Ascending aorta (tissue), 2 donors: ENCODE measurements at regions not wholly inside any gene's neighbourhood (a gene's known extent, or its start where the extent isn't known, plus 50 kb on each side); places are given as distances from the start of the nearest gene placed in this dataset.

ENCODE experiments used
- DNase-seq, 2 donors: peaks; one replicate each; pipeline ENCODE4 v3.0.0-alpha.2; 2019; ENCODE audit warnings: low spot score in 2 of 2
- H3K27ac ChIP-seq, 2 donors: fragments of 200-600 bp; sonication (generic); one replicate each; pipeline ENCODE4 v1.5.1; 2016 to 2017; ENCODE audit warnings: mild to moderate bottlenecking in 1 of 2
- H3K27me3 ChIP-seq: fragments of 200-600 bp; sonication (generic); one replicate; pipeline ENCODE4 v1.5.1; 2017
- H3K36me3 ChIP-seq, 2 donors: fragments of 200-600 bp; sonication (generic); one replicate each; pipeline ENCODE4 v1.5.1; 2016
- H3K4me1 ChIP-seq, 2 donors: fragments of 200-600 bp; sonication (generic); one replicate each; pipeline ENCODE4 v1.5.1; 2016 to 2017; ENCODE audit warnings: mild to moderate bottlenecking in 1 of 2
- H3K4me3 ChIP-seq, 2 donors: fragments of 200-600 bp; sonication (generic); one replicate each; pipeline ENCODE4 v1.5.1; 2016 to 2017; ENCODE audit warnings: mild to moderate bottlenecking in 1 of 2
- H3K9me3 ChIP-seq, 2 donors: fragments of 200-600 bp; sonication (generic); one replicate each; pipeline ENCODE4 v1.5.1; 2016
- intact Hi-C: fragments of 100-400 bp; cut with DNase I; formaldehyde crosslinking; loops from one replicate; pipeline ENCODE4 v1.15.1; 2023
- TF ChIP-seq, protein P1 (sequence below), 3 experiments: fragments of 200-600 bp in 2 of 3; fragments of 450-650 bp in 1 of 3; sonication (generic) in 2 of 3; IDR thresholded peaks; one replicate each; pipeline ENCODE4 v1.5.1; 2016 to 2019; ENCODE audit warnings: antibody characterized with exemption in 3 of 3, mild to moderate bottlenecking in 1 of 3, moderate library complexity in 1 of 3

- Histone ChIP-seq H3K27me3 (no peaks in the 10 kb centered on the region), H3K4me1 (no peaks in the 10 kb centered on the region), H3K36me3 (no peaks in the 10 kb centered on the region), H3K4me3 (no peak overlapping the region), H3K9me3 (peaks cover 0 to 5% of the 10 kb centered on the region in 2 donors), H3K27ac (no peak overlapping the region)
- DNase-seq: no peak
- TF ChIP-seq, protein P1, sequence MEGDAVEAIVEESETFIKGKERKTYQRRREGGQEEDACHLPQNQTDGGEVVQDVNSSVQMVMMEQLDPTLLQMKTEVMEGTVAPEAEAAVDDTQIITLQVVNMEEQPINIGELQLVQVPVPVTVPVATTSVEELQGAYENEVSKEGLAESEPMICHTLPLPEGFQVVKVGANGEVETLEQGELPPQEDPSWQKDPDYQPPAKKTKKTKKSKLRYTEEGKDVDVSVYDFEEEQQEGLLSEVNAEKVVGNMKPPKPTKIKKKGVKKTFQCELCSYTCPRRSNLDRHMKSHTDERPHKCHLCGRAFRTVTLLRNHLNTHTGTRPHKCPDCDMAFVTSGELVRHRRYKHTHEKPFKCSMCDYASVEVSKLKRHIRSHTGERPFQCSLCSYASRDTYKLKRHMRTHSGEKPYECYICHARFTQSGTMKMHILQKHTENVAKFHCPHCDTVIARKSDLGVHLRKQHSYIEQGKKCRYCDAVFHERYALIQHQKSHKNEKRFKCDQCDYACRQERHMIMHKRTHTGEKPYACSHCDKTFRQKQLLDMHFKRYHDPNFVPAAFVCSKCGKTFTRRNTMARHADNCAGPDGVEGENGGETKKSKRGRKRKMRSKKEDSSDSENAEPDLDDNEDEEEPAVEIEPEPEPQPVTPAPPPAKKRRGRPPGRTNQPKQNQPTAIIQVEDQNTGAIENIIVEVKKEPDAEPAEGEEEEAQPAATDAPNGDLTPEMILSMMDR (IDR thresholded peaks at IDR 0.05): no peak
- intact Hi-C loops: no loop called here
Measured at GRCh38 chr11:37394236-37394870, 796.3 kb upstream of the RAG2 start.

DNA sequence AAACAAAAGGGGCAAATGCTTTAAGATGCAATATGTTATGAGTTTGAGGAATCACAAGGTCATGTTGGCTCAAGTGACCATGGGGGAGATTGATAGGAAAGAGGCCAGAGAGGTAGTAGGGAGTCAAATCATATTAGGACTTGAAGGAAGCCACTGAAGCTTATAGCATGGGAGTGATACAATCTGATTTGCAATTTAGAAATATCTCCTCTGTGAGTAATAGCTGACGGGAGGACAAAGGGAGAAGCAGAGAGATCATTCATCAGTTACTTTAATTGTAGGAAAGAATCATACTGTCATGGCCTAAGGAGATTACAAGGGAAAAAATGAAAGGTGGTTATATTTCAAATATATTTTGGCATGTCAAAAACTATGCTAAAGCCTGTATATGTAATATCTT lies 793.6 kb upstream of the RAG2 start:
- Histone ChIP-seq H3K27me3 (no peaks in the 10 kb centered on the region), H3K36me3 (no peaks in the 10 kb centered on the region), H3K9me3 (peaks cover 0 to 5% of the 10 kb centered on the region in 2 donors), H3K4me3 (no peak overlapping the region), H3K27ac (no peak overlapping the region), H3K4me1 (no peaks in the 10 kb centered on the region)
- intact Hi-C loops: no loop called here
- no peak for DNase-seq
- TF ChIP-seq, protein P1 (IDR thresholded peaks at IDR 0.05): no peak

DNA sequence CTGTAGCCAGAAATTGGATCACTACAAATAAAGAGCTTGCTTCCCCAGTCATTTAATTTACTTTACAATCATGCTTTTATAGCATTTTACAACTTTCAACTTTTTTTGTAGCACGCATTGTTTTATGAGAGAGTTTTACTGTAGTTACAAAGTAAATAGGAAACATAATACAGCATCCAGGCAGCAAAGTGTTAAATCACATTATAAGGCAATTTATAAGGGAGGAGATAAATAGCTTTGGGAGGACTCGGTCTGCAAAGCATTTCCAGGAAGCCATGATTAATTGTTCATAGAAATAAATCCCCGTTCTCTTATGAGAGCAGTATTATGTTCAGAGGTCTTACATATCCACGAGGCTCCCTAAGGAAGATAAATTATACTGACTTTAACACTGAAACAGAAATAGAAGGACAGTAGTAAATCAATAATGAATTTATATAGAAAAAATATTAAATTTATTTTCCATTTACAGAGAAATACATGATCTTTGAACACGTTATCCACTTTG lies 792.6 kb upstream of the RAG2 start:
- H3K4me3 ChIP-seq: no peak overlapping the region
- H3K4me1 ChIP-seq: no peaks in the 10 kb centered on the region
- no peak for DNase-seq
- no peaks in the 10 kb centered on the region for H3K36me3 ChIP-seq
- peaks cover 0 to 5% of the 10 kb centered on the region in 2 donors for H3K9me3 ChIP-seq
- no peaks in the 10 kb centered on the region for H3K27me3 ChIP-seq
- H3K27ac ChIP-seq: no peak overlapping the region
- TF ChIP-seq, protein P1 (IDR thresholded peaks at IDR 0.05): no peak
- intact Hi-C loops: no loop called here

- intact Hi-C loops: no loop called here
- Histone ChIP-seq H3K9me3 (no peaks in the 10 kb centered on the region), H3K36me3 (no peaks in the 10 kb centered on the region), H3K4me3 (no peak overlapping the region), H3K27ac (no peak overlapping the region), H3K4me1 (no peaks in the 10 kb centered on the region), H3K27me3 (no peaks in the 10 kb centered on the region)
- DNase-seq: no peak
- TF ChIP-seq, protein P1 (IDR thresholded peaks at IDR 0.05): no peak
Measured at GRCh38 chr11:37378958-37379357, 780.9 kb upstream of the RAG2 start.

- no peaks in the 10 kb centered on the region for H3K27me3 ChIP-seq
- no peaks in the 10 kb centered on the region for H3K36me3 ChIP-seq
- H3K27ac ChIP-seq: no peak overlapping the region
- intact Hi-C loops: no loop called here
- DNase-seq: no peak
- H3K4me1 ChIP-seq: no peaks in the 10 kb centered on the region
- TF ChIP-seq, protein P1 (IDR thresholded peaks at IDR 0.05): no peak
- H3K4me3 ChIP-seq: no peak overlapping the region
- H3K9me3 ChIP-seq: no peaks in the 10 kb centered on the region
Measured at GRCh38 chr11:37372667-37373066, 774.6 kb upstream of the RAG2 start.
